GM12891 (cell line): ENCODE measurements at regions not wholly inside any gene's neighbourhood (a gene's known extent, or its start where the extent isn't known, plus 50 kb on each side); places are given as distances from the start of the nearest gene placed in this dataset.

Experiments used
- DNase-seq: peaks from one replicate; pipeline ENCODE4 v3.0.0; 2011; ENCODE audit warnings: low spot score; ENCODE audit not compliant: insufficient read length
- FAIRE-seq: peaks from 2 replicates; lab custom pipeline; 2011; peaks lifted over from hg19 to GRCh38; lab: Jason Lieb, UNC
- PAX5 ChIP-seq: IDR thresholded peaks from 2 replicates; pipeline ENCODE4 v1.6.1; 2011; ENCODE audit warnings: low read length, moderate library complexity, mild to moderate bottlenecking; ENCODE audit not compliant: insufficient read depth, severe bottlenecking
- POLR2A ChIP-seq: IDR thresholded peaks from 2 replicates; pipeline ENCODE4 v1.6.1; 2011; ENCODE audit warnings: low read depth, low read length, control low read depth
- POLR2AphosphoS5 ChIP-seq: IDR thresholded peaks from 2 replicates; pipeline ENCODE4 v1.6.1; 2011; ENCODE audit warnings: low read depth, low read length, control low read depth
- POU2F2 ChIP-seq: IDR thresholded peaks from 2 replicates; pipeline ENCODE4 v1.6.1; 2011; ENCODE audit warnings: low read depth, mild to moderate bottlenecking, control low read depth, low read length, moderate library complexity
- SPI1 ChIP-seq: IDR thresholded peaks from 2 replicates; pipeline ENCODE4 v1.6.1; 2011; ENCODE audit warnings: low read depth, low read length, control low read depth
- TAF1 ChIP-seq: IDR thresholded peaks from 2 replicates; pipeline ENCODE4 v1.6.1; 2011; ENCODE audit warnings: low read depth, low read length, control low read depth

GRCh38 chr17:68800751-68801150 lies 154.4 kb downstream of the ABCA8 start:
- DNase-seq (no peak), FAIRE-seq (no peak)
- TF ChIP-seq POU2F2 (no peak), SPI1 (no peak), TAF1 (no peak), POLR2A (no peak), PAX5 (no peak), POLR2AphosphoS5 (no peak)

DNA sequence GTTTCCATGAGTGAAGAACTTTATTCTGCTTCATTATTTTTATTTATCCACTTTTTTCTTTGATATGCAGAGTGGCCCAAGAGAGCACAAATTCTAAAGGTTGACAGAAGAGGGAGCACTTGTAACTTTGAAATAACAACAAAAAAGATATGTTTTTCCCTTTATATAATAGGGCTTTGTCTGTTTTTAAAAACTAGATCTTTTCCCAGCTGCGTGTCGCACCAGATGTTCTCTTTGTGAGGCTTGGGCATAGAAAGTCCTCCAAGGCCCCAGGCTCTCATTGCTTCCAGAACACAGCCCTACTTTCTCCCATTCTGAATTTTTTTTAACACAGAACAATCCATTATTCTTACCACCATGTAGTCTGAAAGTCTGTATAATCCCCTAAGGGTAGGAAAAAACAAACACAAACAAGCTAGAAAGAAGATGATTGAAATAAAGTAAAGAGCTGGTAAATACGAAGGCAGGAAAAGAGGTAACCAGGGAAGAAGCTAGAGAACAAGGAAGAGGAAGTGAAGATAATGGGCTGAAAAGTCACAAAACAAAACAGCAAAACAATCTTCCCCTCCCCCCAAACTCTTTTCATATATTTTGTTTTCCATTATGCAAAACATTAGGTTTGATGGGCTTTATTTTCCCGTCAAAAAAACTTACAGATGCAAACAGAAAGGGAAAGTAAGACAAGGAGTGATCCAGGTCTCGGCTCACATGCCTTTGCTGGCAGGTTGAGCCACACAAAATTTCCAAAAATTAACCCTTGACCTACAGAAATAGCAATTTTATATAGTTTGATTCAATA lies 160.4 kb downstream of the ABCA8 start:
- TF ChIP-seq TAF1: no peak
- peak; percentile 81 for TF ChIP-seq SPI1
- no peak for FAIRE-seq
- DNase-seq: no peak

GRCh38 chr17:68792873-68793272 lies 162.3 kb downstream of the ABCA8 start:
- no peak for DNase-seq
- no peak for TF ChIP-seq POLR2A
- TF ChIP-seq PAX5: no peak
- FAIRE-seq: no peak

- DNase-seq: no peak
- TF ChIP-seq SPI1 (no peak), POLR2A (no peak), TAF1 (no peak), POU2F2 (no peak), PAX5 (no peak)
- no peak for FAIRE-seq
Measured at GRCh38 chr17:68792042-68792685, 163.0 kb downstream of the ABCA8 start.

DNA sequence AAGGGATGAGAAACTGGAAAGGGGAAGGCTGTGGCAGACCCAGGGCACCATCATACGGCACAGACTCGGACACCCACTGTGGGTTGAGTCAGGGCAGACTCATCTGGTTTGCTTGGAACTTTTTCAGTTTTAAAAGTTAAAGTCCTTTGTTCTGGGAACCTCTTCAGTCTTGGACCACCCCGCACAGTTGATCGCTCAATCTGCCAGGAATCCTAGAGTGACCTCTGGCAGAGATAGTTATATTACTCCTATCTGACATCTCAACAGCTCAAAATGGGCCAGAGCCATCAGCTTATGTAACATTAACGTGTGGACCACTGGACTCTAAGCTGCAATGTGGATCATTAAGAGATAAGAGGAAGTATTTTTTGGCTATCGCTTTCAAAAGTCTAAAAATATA lies 164.3 kb downstream of the ABCA8 start:
- no peak for FAIRE-seq
- no peak for DNase-seq
- TF ChIP-seq PAX5: no peak
- no peak for TF ChIP-seq POU2F2
- no peak for TF ChIP-seq POLR2AphosphoS5
- no peak for TF ChIP-seq TAF1
- TF ChIP-seq SPI1: no peak
- TF ChIP-seq POLR2A: no peak

DNA sequence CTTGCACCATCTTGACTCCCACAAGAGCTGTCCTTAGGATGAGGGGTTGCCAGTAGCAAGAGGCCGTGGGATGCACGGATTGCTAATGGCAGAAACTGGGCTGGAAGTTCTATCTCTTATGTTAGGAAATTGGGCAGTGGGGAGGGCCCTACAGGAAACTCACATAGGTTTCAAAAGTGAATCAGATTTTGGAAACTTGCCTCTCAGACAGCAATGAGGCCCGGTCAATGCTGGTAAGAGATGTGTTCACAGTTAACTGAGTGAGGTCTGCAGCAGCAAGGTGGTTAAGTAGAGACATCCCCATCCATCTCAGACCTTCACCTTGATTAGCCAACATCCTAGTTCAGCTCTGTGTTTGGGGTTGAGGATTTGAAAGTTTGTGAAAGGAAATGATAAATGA lies 164.7 kb downstream of the ABCA8 start:
- TF ChIP-seq TAF1 (no peak), SPI1 (no peak), POLR2AphosphoS5 (no peak), PAX5 (no peak), POLR2A (no peak), POU2F2 (no peak)
- FAIRE-seq (no peak), DNase-seq (no peak)

GRCh38 chr17:68789203-68789962 lies 165.8 kb downstream of the ABCA8 start:
- FAIRE-seq: no peak
- no peak for DNase-seq

GRCh38 chr17:68785565-68786486 lies 169.4 kb downstream of the ABCA8 start:
- TF ChIP-seq PAX5 (no peak), SPI1 (no peak), POU2F2 (no peak)
- no peak for DNase-seq
- FAIRE-seq: no peak

More at GRCh38 chr17:68789203-68789962, 165.8 kb downstream of the ABCA8 start:
- TF ChIP-seq SPI1 (no peak), POU2F2 (no peak), POLR2AphosphoS5 (no peak), PAX5 (no peak), TAF1 (no peak)

- TF ChIP-seq PAX5: no peak
- TF ChIP-seq POLR2A: no peak
- TF ChIP-seq TAF1: no peak
- TF ChIP-seq POLR2AphosphoS5: no peak
- TF ChIP-seq SPI1: no peak
- TF ChIP-seq POU2F2: no peak
- no peak for FAIRE-seq
- no peak for DNase-seq
Measured at GRCh38 chr17:68784431-68784830, 170.8 kb downstream of the ABCA8 start.
